DOHH2 (cell line): ENCODE measurements at regions not wholly inside any gene's neighbourhood (a gene's known extent, or its start where the extent isn't known, plus 50 kb on each side); places are given as distances from the start of the nearest gene placed in this dataset.

Source experiments
- H3F3A ChIP-seq: fragments of 200-600 bp; sonication (generic), shearing (Covaris generic); 2 replicates; pipeline ENCODE4 v1.6.0; 2016; ENCODE audit warnings: antibody characterized with exemption, mild to moderate bottlenecking; ENCODE audit not compliant: control insufficient read depth, insufficient read depth
- H3K27ac ChIP-seq: fragments of 200-600 bp; sonication (generic); 2 replicates; pipeline ENCODE4 v1.5.1; 2014; ENCODE audit warnings: low read depth, mild to moderate bottlenecking, low read length, moderate library complexity
- H3K27me3 ChIP-seq: fragments of 200-600 bp; sonication (generic); 2 replicates; pipeline ENCODE4 v1.6.1; 2014; ENCODE audit warnings: mild to moderate bottlenecking, low read length, mixed read lengths; ENCODE audit not compliant: control insufficient read depth
- H3K36me3 ChIP-seq: fragments of 200-600 bp; sonication (generic); 2 replicates; pipeline ENCODE4 v1.6.1; 2014; ENCODE audit warnings: mild to moderate bottlenecking, low read length, moderate library complexity, mixed read lengths; ENCODE audit not compliant: control insufficient read depth
- H3K4me1 ChIP-seq: fragments of 200-600 bp; sonication (generic); 2 replicates; pipeline ENCODE4 v1.6.1; 2014; ENCODE audit warnings: mild to moderate bottlenecking, low read length, mixed read lengths; ENCODE audit not compliant: control insufficient read depth
- H3K4me2 ChIP-seq: fragments of 200-600 bp; sonication (generic); 2 replicates; pipeline ENCODE4 v1.6.0; 2014; ENCODE audit warnings: mild to moderate bottlenecking, low read length, moderate library complexity
- H3K4me3 ChIP-seq: fragments of 200-600 bp; sonication (generic); 2 replicates; pipeline ENCODE4 v1.5.1; 2014; ENCODE audit warnings: mild to moderate bottlenecking, low read length, mixed read lengths
- H3K79me2 ChIP-seq: fragments of 200-600 bp; sonication (generic); 2 replicates; pipeline ENCODE4 v1.6.1; 2014; ENCODE audit warnings: mild to moderate bottlenecking, low read length, mixed read lengths; ENCODE audit not compliant: control insufficient read depth
- H3K9me2 ChIP-seq: fragments of 200-600 bp; sonication (generic); replicated peaks from 2 replicates; pipeline ENCODE4 v1.6.1; 2014; ENCODE audit warnings: mild to moderate bottlenecking, low read length, mixed read lengths; ENCODE audit not compliant: control insufficient read depth
- H3K9me3 ChIP-seq: fragments of 200-600 bp; sonication (generic); 2 replicates; pipeline ENCODE4 v1.6.1; 2014; ENCODE audit warnings: antibody characterized with exemption, low read length, mixed read lengths; ENCODE audit not compliant: control insufficient read depth, insufficient read depth
- H4K20me1 ChIP-seq: fragments of 200-600 bp; sonication (generic); 2 replicates; pipeline ENCODE4 v1.6.0; 2014; ENCODE audit warnings: low read depth, mild to moderate bottlenecking, antibody characterized with exemption, low read length, moderate library complexity; ENCODE audit not compliant: control insufficient read depth, insufficient read depth
- CTCF ChIP-seq: fragments of 200-600 bp; sonication (generic); IDR thresholded peaks from one replicate; pipeline ENCODE4 v1.5.1; 2014; ENCODE audit warnings: antibody characterized with exemption, mild to moderate bottlenecking, low read depth, low read length; ENCODE audit not compliant: poor library complexity, severe bottlenecking
- EZH2phosphoT487 ChIP-seq: fragments of 200-600 bp; sonication (generic); IDR thresholded peaks from 2 replicates; pipeline ENCODE4 v1.6.1; 2017; ENCODE audit warnings: borderline replicate concordance, mild to moderate bottlenecking, antibody characterized with exemption, low read length, moderate library complexity, mixed read lengths

DNA sequence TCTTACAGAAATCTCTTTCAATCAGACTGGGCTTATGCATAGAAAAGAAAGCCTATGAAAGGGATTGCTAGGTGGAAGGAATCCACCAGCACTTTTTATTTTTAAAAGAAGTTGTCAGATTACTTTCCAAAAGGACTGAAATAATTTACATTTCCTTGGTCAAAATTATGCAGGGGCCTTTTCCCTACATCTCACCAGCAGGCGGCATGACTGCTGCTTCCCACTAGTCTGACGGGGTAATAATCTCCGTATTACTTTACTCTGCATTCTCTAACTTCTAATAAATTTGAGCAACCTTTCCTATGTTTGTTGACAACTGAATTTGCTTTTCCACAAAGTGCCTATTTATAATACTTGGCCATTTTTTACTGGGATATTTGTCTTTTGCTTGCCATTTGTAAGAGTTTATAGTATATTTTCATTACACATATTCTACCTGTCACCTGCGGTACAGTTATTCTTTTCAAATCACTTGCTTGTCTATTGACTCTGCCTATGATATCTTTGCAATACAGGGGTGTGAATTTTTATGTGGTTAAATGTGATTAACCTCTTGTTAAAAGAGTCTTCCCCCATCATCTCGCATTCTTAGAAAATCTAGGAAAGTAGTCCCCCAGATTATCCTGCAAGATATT, 51.9 kb upstream of the USP47 start:
- no peak overlapping the region for H3K4me3 ChIP-seq
- peaks cover 8% of the 10 kb centered on the region for H3K27me3 ChIP-seq
- no peaks in the 10 kb centered on the region for H3K36me3 ChIP-seq
- H3K4me1 ChIP-seq = no peaks in the 10 kb centered on the region
- H3K79me2 ChIP-seq = no peaks in the 10 kb centered on the region
- no peaks in the 10 kb centered on the region for H3F3A ChIP-seq
- H3K9me2 ChIP-seq = no peaks in the 10 kb centered on the region
- no peak overlapping the region for H3K27ac ChIP-seq
- no peaks in the 10 kb centered on the region for H3K9me3 ChIP-seq
- TF ChIP-seq EZH2phosphoT487 (no peak), CTCF (peak; percentile 34)
- H4K20me1 ChIP-seq = no peaks in the 10 kb centered on the region
- H3K4me2 ChIP-seq = no peak overlapping the region

DNA sequence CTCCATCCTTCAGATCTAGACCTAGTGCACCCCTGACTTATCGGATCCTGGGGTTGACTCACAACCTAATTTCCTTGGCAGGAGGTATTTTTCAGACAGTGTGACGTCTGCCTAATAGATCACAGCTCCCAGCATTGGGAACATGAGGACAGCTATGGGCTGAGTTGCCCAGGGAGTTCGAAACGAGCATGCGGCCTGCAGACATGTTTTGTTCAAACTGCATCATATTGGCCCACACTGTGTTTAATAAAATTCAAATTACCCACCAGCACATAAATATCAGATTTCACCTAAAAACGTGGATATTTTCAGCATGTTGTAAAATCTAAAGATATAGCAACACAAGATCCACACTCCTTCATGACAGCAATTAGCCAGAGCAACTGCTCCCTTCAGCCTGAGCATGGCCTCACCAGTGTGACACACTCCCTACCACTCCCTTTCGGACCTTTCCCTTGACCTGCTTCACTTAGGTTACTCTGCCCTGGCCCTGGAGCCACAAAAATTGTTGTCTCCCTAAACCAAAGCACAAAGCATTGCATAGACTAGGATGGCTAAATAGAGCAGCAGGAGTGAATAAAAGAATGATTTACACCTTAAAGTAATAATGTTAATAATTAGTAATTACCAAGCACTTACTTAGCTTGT, 53.6 kb upstream of the USP47 start:
- Histone ChIP-seq H3K9me2 (no peaks in the 10 kb centered on the region), H4K20me1 (no peaks in the 10 kb centered on the region), H3K27me3 (peaks cover 2% of the 10 kb centered on the region; the same call in 1 of the 2 replicates), H3F3A (no peaks in the 10 kb centered on the region), H3K36me3 (no peaks in the 10 kb centered on the region), H3K4me2 (no peak overlapping the region), H3K4me3 (no peak overlapping the region), H3K9me3 (no peaks in the 10 kb centered on the region), H3K4me1 (no peaks in the 10 kb centered on the region), H3K79me2 (no peaks in the 10 kb centered on the region), H3K27ac (no peak overlapping the region)
- no peak for TF ChIP-seq EZH2phosphoT487

GRCh38 chr11:11787305-11788062, 54.3 kb upstream of the USP47 start:
- no peaks in the 10 kb centered on the region for H3K9me2 ChIP-seq
- no peak overlapping the region for H3K4me3 ChIP-seq
- no peaks in the 10 kb centered on the region for H3K79me2 ChIP-seq
- no peaks in the 10 kb centered on the region for H3K9me3 ChIP-seq
- H3K4me1 ChIP-seq = no peaks in the 10 kb centered on the region
- H3K27me3 ChIP-seq = peaks cover 5% of the 10 kb centered on the region; the same call in 1 of the 2 replicates
- no peaks in the 10 kb centered on the region for H3F3A ChIP-seq
- H4K20me1 ChIP-seq = no peaks in the 10 kb centered on the region
- no peaks in the 10 kb centered on the region for H3K36me3 ChIP-seq
- TF ChIP-seq EZH2phosphoT487 (no peak), CTCF (peak; percentile 85)
- no peak overlapping the region for H3K4me2 ChIP-seq
- H3K27ac ChIP-seq = no peak overlapping the region
